GM18507 (cell line): ENCODE measurements at regions not wholly inside any gene's neighbourhood (a gene's known extent, or its start where the extent isn't known, plus 50 kb on each side); places are given as distances from the start of the nearest gene placed in this dataset.
"Not testable (repeated sequence)": the region's sequence is repeated elsewhere in the genome, so short reads cannot be mapped to it uniquely, and the experiment has no call there.

Experiments used
- DNase-seq: peaks from one replicate; pipeline ENCODE4 v3.0.0; 2011; ENCODE audit warnings: low read depth; ENCODE audit not compliant: insufficient read length; ENCODE audit errors: extremely low spot score
- FAIRE-seq: peaks from 2 replicates; lab custom pipeline; 2011; peaks lifted over from hg19 to GRCh38; lab: Jason Lieb, UNC

- DNase-seq = no peak
These were observed 343.7 kb downstream of the TCERG1L start for GRCh38 chr10:130967784-130968183.

GRCh38 chr10:130968511-130968910, 343.0 kb downstream of the TCERG1L start:
- DNase-seq (no peak), FAIRE-seq (no peak)

More at GRCh38 chr10:130967784-130968183, 343.7 kb downstream of the TCERG1L start:
- FAIRE-seq = no peak

- no peak for DNase-seq
- FAIRE-seq = no peak
These were observed 342.6 kb downstream of the TCERG1L start for GRCh38 chr10:130968964-130969363.

- FAIRE-seq (no peak), DNase-seq (no peak)
These were observed 341.8 kb downstream of the TCERG1L start for GRCh38 chr10:130969700-130970099.

GRCh38 chr10:130970341-130971122, 341.0 kb downstream of the TCERG1L start:
- DNase-seq (no peak), FAIRE-seq (no peak)

GRCh38 chr10:130971123-130971435, 340.4 kb downstream of the TCERG1L start:
- DNase-seq = no peak
- FAIRE-seq = no peak

GRCh38 chr10:130973127-130973839, 338.2 kb downstream of the TCERG1L start:
- no peak for DNase-seq
- no peak for FAIRE-seq

GRCh38 chr10:130974166-130974565, 337.4 kb downstream of the TCERG1L start:
- FAIRE-seq (no peak), DNase-seq (no peak)

GRCh38 chr10:130975351-130975750, 336.2 kb downstream of the TCERG1L start:
- not testable (repeated sequence) for FAIRE-seq

GRCh38 chr10:130982802-130983201, 328.7 kb downstream of the TCERG1L start:
- FAIRE-seq (no peak), DNase-seq (no peak)

More at GRCh38 chr10:130975351-130975750, 336.2 kb downstream of the TCERG1L start:
- not testable (repeated sequence) for DNase-seq

GRCh38 chr10:130983749-130984148, 327.8 kb downstream of the TCERG1L start:
- FAIRE-seq = no peak

GRCh38 chr10:130984686-130985085, 326.8 kb downstream of the TCERG1L start:
- no peak for DNase-seq
- FAIRE-seq = no peak

More at GRCh38 chr10:130983749-130984148, 327.8 kb downstream of the TCERG1L start:
- no peak for DNase-seq

GRCh38 chr10:130985158-130985753, 326.3 kb downstream of the TCERG1L start:
- DNase-seq (no peak), FAIRE-seq (no peak)

- FAIRE-seq = no peak
- no peak for DNase-seq
These were observed 324.7 kb downstream of the TCERG1L start for GRCh38 chr10:130986846-130987245.

- FAIRE-seq (no peak), DNase-seq (no peak)
These were observed 324.1 kb downstream of the TCERG1L start for GRCh38 chr10:130987401-130987800.

- FAIRE-seq (no peak), DNase-seq (no peak)
These were observed 321.8 kb downstream of the TCERG1L start for GRCh38 chr10:130989670-130990232.

GRCh38 chr10:130990486-130990885, 321.0 kb downstream of the TCERG1L start:
- no peak for DNase-seq
- no peak for FAIRE-seq

GRCh38 chr10:130992802-130993523, 318.6 kb downstream of the TCERG1L start:
- no peak for DNase-seq
- no peak for FAIRE-seq

- FAIRE-seq = no peak
These were observed 317.9 kb downstream of the TCERG1L start for GRCh38 chr10:130993612-130994011.

GRCh38 chr10:130994191-130994590, 317.3 kb downstream of the TCERG1L start:
- no peak for FAIRE-seq

More at GRCh38 chr10:130993612-130994011, 317.9 kb downstream of the TCERG1L start:
- DNase-seq = no peak

More at GRCh38 chr10:130994191-130994590, 317.3 kb downstream of the TCERG1L start:
- DNase-seq = no peak
